Fibroblast of lung (primary cell): ENCODE measurements at regions not wholly inside any gene's neighbourhood (a gene's known extent, or its start where the extent isn't known, plus 50 kb on each side); places are given as distances from the start of the nearest gene placed in this dataset.
A peak's percentile ranks its signal among the peaks of the same experiment; 100 is the strongest.

ENCODE experiments used
- DNase-seq, 2 donors: peaks; one replicate each; pipeline versions ENCODE4 v3.0.0 to v3.0.0-alpha.2; 2010; ENCODE audit warnings: low read depth in 2 of 2
- H2AFZ ChIP-seq: 2 replicates; pipeline ENCODE4 v1.5.1; 2012; ENCODE audit warnings: low read length, control low read depth, inconsistent platforms
- H3K27ac ChIP-seq: 2 replicates; pipeline ENCODE4 v1.5.1; 2011; ENCODE audit warnings: low read length, control low read depth; ENCODE audit not compliant: insufficient read depth
- H3K27me3 ChIP-seq: 2 replicates; pipeline ENCODE4 v1.5.1; 2011; ENCODE audit warnings: mild to moderate bottlenecking, low read length; ENCODE audit not compliant: control insufficient read depth, insufficient read depth
- H3K36me3 ChIP-seq: 2 replicates; pipeline ENCODE4 v1.5.1; 2011; ENCODE audit warnings: low read length; ENCODE audit not compliant: control insufficient read depth, insufficient read depth
- H3K4me1 ChIP-seq: 2 replicates; pipeline ENCODE4 v1.5.1; 2011; ENCODE audit warnings: low read length; ENCODE audit not compliant: control insufficient read depth, insufficient read depth; ENCODE audit errors: extremely low read depth
- H3K4me2 ChIP-seq: 2 replicates; pipeline ENCODE4 v1.5.1; 2011; ENCODE audit warnings: low read length, control low read depth; ENCODE audit not compliant: insufficient read depth; ENCODE audit errors: extremely low read depth
- H3K4me3 ChIP-seq, 4 experiments: fragments of 200-600 bp in 1 of 4; sonication (generic) in 1 of 4; replicated peaks in 1 of 4; 2 replicates each; pipeline ENCODE4 v1.5.1; 2011 to 2016; ENCODE audit warnings: low read length in 4 of 4, low read depth in 3 of 4, mild to moderate bottlenecking in 3 of 4, control low read depth in 2 of 4, inconsistent platforms in 1 of 4, mixed read lengths in 1 of 4; ENCODE audit not compliant: insufficient read depth in 1 of 4; ENCODE audit errors: control extremely low read depth in 1 of 4
- H3K79me2 ChIP-seq: 2 replicates; pipeline ENCODE4 v1.5.1; 2012; ENCODE audit warnings: mild to moderate bottlenecking, low read length, inconsistent platforms; ENCODE audit not compliant: control insufficient read depth, insufficient read depth
- H3K9ac ChIP-seq: 2 replicates; pipeline ENCODE4 v1.5.1; 2011; ENCODE audit warnings: mild to moderate bottlenecking, low read length, control low read depth; ENCODE audit not compliant: insufficient read depth
- H3K9me3 ChIP-seq: 2 replicates; pipeline ENCODE4 v1.5.1; 2012; ENCODE audit warnings: low read depth, low read length; ENCODE audit not compliant: control insufficient read depth, insufficient read depth
- H4K20me1 ChIP-seq: 2 replicates; pipeline ENCODE4 v1.5.1; 2011; ENCODE audit warnings: low read length; ENCODE audit not compliant: control insufficient read depth, insufficient read depth; ENCODE audit errors: extremely low read depth
- EZH2 ChIP-seq: IDR thresholded peaks from 2 replicates; pipeline ENCODE4 v1.5.1; 2012; ENCODE audit warnings: low read length, control low read depth, mild to moderate bottlenecking; ENCODE audit errors: missing control alignments
- TF ChIP-seq, protein P1 (sequence below), 2 donors: IDR thresholded peaks in 1 of 2; conservative IDR thresholded peaks in 1 of 2; 1 replicate in 1 of 2; 2 replicates in 1 of 2; pipeline ENCODE4 v1.5.1; 2011 to 2012; ENCODE audit warnings: low read length in 2 of 2, control low read depth in 1 of 2, inconsistent platforms in 1 of 2, low read depth in 1 of 2, mild to moderate bottlenecking in 1 of 2

DNA sequence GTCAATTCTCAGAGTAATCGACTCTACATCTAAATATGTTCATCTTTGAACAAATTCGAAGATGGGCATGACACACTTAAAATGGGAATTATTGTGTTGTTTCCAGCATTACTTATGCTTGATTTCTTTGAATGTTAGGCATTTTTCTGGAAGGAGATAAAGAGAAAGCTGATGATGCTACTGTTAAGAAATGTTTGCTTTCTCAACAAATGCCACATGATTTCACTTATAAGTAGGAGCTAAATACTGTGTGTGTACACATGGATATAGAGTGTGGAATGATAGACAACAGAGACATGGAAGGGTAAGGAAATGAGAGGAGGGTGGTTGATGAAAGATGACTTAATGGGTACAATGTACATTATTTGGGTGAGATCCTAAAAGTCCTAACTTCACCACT is 400.9 kb downstream of the TBL1XR1 start:
- Histone ChIP-seq H2AFZ (no peak overlapping the region), H3K4me2 (no peak overlapping the region), H3K9ac (no peak overlapping the region), H3K79me2 (no peaks in the 10 kb centered on the region), H3K4me3 (no peak overlapping the region), H3K36me3 (no peaks in the 10 kb centered on the region), H3K4me1 (no peaks in the 10 kb centered on the region), H3K9me3 (no peaks in the 10 kb centered on the region), H3K27me3 (no peaks in the 10 kb centered on the region), H4K20me1 (no peaks in the 10 kb centered on the region), H3K27ac (no peak overlapping the region)
- no peak for TF ChIP-seq EZH2
- TF ChIP-seq, protein P1, sequence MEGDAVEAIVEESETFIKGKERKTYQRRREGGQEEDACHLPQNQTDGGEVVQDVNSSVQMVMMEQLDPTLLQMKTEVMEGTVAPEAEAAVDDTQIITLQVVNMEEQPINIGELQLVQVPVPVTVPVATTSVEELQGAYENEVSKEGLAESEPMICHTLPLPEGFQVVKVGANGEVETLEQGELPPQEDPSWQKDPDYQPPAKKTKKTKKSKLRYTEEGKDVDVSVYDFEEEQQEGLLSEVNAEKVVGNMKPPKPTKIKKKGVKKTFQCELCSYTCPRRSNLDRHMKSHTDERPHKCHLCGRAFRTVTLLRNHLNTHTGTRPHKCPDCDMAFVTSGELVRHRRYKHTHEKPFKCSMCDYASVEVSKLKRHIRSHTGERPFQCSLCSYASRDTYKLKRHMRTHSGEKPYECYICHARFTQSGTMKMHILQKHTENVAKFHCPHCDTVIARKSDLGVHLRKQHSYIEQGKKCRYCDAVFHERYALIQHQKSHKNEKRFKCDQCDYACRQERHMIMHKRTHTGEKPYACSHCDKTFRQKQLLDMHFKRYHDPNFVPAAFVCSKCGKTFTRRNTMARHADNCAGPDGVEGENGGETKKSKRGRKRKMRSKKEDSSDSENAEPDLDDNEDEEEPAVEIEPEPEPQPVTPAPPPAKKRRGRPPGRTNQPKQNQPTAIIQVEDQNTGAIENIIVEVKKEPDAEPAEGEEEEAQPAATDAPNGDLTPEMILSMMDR (conservative IDR thresholded peaks at IDR 0.05 in 1 of 2, IDR thresholded peaks at IDR 0.05 in 1 of 2; ENCODE audit: low read depth in 1 of 2, low read length in 2 of 2), result no peak
- peak; percentile 4 to 79 for DNase-seq

DNA sequence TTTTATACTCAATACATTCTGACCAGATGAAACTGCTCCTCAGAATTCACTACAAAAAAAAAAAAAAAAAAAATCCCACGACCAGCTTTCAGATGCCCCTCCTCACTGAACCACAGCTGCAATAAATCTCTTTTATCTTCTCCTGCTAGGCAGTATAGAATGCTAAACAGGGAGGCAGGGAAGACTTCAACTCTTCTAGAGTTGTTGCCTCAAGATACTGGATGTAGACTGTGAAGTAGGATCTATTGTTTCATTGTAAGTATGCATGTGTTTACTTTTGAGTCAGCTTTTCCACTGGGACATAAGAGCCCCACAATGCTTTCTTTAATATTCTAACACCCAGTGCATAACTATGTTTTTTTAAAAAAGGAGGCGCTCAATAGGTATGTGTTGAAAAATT is 401.4 kb downstream of the TBL1XR1 start:
- peak in 1 of 2 donors; percentile 64 for DNase-seq

DNA sequence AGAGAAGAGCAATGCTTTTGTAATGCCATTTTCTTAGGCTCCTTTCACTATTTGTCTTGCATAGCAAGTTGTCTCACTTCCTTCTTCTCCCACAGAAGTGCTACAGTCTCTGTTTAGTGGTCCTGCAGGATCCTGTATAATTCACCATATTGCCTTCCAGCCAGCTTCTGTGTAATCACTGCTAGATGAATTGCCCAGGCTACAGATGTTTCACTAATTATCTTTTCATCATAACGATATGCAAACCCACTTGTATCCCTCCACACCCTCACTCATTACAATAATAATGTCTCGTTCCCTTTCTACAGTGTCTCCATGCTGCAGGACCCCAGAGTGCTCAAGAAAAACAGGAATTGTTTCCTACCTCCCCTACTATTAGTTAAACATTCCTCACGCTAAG is 402.9 kb downstream of the TBL1XR1 start:
- Histone ChIP-seq H3K4me2 (no peak overlapping the region), H3K27me3 (no peaks in the 10 kb centered on the region), H3K36me3 (no peaks in the 10 kb centered on the region), H3K9me3 (no peaks in the 10 kb centered on the region), H3K9ac (no peak overlapping the region), H4K20me1 (no peaks in the 10 kb centered on the region), H3K27ac (no peak overlapping the region), H3K79me2 (no peaks in the 10 kb centered on the region), H3K4me3 (no peak overlapping the region), H2AFZ (no peak overlapping the region), H3K4me1 (no peaks in the 10 kb centered on the region)
- TF ChIP-seq, protein P1 (conservative IDR thresholded peaks at IDR 0.05 in 1 of 2, IDR thresholded peaks at IDR 0.05 in 1 of 2; ENCODE audit: low read depth in 1 of 2, low read length in 2 of 2), result no peak
- no peak for TF ChIP-seq EZH2
- no peak for DNase-seq

More for the DNA sequence above, 401.4 kb downstream of the TBL1XR1 start:
- no peaks in the 10 kb centered on the region for H3K27me3 ChIP-seq
- no peak overlapping the region for H2AFZ ChIP-seq
- no peak overlapping the region for H3K27ac ChIP-seq
- H3K36me3 ChIP-seq, result no peaks in the 10 kb centered on the region
- H4K20me1 ChIP-seq, result no peaks in the 10 kb centered on the region
- no peak overlapping the region for H3K9ac ChIP-seq
- H3K79me2 ChIP-seq, result no peaks in the 10 kb centered on the region
- no peak overlapping the region for H3K4me2 ChIP-seq
- no peaks in the 10 kb centered on the region for H3K4me1 ChIP-seq
- no peaks in the 10 kb centered on the region for H3K9me3 ChIP-seq
- H3K4me3 ChIP-seq, result no peak overlapping the region
- TF ChIP-seq, protein P1 (conservative IDR thresholded peaks at IDR 0.05 in 1 of 2, IDR thresholded peaks at IDR 0.05 in 1 of 2; ENCODE audit: low read depth in 1 of 2, low read length in 2 of 2), result no peak
- TF ChIP-seq EZH2, result no peak
